ENCODE measurements at regions not wholly inside any gene's neighbourhood (a gene's known extent, or its start where the extent isn't known, plus 50 kb on each side); places are given as distances from the start of the nearest gene placed in this dataset.
"Not testable (repeated sequence)": the region's sequence is repeated elsewhere in the genome, so short reads cannot be mapped to it uniquely, and the experiment has no call there.

DNA sequence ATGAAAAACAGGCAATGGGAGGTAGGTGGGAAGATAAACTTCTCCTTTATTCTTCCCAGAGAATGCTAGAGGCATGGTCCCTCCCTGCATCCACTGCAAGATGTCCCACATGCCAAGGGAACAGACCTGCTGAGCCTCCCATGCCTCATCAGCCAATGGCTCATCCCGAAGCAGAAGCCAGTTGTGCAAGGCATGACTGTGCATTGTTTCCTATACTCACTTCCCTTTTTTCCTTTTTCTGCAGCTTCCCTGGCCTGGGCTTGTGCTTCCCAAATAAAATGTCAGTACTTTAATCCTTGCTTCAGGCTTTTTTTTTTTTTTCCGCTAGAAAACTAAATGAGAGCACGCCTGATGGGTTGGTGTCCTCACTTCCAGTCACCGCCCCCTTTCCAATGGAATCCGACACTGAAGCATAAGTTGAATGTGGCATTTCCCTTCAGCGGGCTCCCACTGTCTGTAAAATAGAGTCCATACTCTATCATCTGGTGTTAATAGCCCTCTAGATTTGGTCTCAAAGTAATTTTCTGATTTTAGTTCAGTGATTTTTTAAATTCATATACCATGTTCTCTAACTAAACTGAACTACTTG is 239.0 kb upstream of the JADE1 start:
- peak in 2 of 3 donors; percentile 34 to 44 for DNase-seq

- no peak for DNase-seq
These were observed 242.8 kb upstream of the JADE1 start for GRCh38 chr4:128566693-128567092.

DNA sequence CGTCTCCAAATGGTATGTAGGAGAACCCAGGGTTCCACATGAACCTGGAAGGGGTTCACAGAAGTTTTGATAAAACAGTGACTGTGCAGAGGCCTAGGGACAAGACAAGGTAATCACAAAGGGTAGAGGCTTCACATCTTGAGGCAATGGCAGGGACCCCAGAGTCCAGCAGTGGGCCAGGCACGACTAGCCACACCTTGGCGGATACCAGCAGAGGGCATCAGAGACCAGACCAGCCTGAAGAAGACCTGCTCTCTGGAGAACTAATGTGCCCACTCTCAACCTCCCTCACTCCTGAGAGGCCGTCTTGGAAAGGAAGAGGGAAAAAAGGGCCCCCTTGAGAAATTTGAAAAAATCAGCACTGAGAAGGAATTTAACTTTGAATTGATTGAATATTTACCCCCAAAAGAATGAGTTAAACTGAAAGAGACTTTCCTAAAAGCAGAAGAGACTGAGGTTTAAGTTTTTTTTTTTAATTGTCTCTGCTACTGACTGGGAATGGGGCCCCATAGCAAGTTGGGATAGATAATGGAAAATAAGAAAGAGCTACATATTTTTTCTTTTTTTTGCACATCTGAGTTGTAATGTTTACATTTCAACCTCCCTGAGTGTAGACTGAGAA is 243.8 kb upstream of the JADE1 start:
- no peak for DNase-seq

GRCh38 chr4:128565054-128565453 is 244.4 kb upstream of the JADE1 start:
- no peak for DNase-seq

DNA sequence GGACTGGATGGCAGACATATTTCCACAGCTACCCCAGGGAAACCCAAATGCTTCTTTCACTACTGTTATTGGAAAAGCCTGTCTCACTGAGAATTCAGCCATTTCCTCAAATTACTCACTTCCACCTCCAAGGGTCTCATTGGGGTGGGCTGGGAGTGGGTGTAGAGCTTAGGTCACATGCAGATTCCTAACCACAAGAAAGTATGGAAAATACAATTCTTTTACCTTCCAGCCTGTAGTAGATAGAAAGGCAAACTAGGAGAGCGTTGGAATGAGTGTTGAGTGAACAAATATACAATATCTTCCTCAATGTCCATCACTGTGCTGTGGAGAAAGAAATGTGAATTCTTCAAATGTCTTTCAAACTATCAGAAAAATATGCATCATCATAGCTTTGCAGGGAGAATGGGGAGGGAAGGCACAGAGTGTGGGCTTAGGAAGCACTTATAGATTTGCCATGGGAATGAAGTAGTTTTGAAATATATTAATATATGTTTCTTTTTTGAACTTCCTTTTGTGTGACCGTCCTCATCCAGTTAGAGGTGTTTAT is 245.3 kb upstream of the JADE1 start:
- DNase-seq, result no peak

DNA sequence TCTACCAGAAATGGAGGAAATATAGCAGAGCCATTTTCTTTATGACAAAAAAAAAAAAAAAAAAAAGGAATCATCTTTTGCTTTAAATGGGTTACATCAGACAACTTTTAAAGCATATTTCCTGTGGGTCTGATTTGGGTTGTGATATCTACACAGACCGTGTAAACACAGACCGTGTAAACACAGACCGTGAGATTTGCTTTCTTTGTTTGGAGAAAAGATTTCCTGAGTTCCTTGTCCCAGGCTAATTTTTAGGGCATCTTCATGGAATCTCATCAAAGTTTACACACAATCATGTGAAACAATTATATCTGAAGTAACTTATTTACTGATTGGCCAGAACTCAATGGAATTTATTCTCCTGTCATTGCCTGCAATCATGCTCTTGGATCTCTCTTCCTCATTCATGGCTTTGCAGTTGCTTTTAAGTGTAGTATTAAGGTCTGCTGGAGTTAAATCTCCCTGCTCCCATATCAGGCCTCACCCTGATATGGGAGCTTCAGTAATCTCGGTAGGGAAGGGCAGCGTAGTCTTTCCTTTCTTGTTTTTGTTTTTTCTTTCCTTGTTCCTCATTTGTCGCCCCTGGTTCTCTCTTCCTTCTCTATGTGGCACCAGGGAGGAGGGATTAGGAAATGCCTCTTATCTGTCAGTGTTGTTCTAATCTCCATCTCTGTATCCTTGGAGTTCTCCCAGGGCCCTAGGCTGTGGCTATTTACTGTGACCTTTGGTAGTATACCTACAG is 248.6 kb upstream of the JADE1 start:
- no peak for DNase-seq

DNA sequence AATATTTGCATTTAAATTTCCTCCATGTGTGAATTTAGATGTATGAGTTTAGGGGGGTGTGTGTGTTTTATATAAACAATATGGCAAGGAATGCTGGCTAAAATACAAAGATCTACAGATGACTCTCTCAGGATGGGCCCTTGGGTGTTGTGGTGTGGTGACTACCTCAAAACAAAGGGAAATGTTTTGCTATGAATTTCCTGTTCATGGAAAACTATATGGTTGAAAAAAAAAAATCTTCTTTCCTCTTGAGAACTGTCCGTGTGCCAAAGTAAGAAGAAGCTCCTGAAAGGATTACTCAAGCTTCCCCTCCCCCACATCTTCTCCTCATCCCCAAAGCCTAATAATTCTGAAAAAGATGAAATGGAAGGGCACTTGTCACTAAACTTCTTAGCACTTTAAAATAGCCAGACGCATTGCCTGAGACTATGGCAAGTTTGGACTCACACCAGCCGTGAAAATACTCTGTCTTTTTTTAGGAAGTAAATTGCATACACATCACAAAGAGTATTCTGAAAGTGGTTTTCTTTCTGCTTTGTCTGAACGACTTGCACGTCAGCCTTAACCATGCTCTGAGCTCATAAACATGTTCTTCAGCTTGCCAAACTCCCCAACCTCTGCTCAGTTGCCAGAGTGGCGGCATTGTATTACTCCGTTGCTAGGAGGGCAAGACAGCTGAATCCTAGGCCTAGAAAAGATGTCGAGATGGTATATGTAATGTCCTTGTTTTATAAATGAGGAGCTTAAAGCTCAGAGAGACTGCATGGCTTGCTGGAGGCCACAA is 250.4 kb upstream of the JADE1 start:
- DNase-seq, result peak in 2 of 3 donors; percentile 60 to 70

GRCh38 chr4:128556756-128557155 is 252.7 kb upstream of the JADE1 start:
- DNase-seq, result no peak

- DNase-seq, result no peak
These were observed 255.6 kb upstream of the JADE1 start for GRCh38 chr4:128553686-128554515.

- DNase-seq, result no peak
These were observed 257.0 kb upstream of the JADE1 start for GRCh38 chr4:128552586-128552907.

DNA sequence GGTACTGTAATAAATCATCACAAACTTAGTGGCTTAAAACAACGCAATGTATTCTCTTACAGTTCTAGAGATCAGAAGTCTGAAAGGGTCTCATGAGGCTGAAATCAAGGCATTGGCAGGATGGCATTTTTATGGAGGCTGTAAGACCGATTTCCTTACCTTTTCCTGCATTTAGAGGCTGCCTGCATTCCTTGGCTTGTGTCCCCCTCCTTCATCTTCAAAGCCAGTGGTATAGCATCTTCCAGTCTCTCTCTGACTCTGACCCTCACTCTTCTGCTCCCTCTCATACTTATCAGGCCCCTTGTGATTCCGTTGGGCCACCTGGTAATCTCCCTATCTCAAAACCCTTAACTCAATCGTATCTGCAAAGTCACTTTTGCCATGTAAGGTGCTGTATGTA is 258.2 kb upstream of the JADE1 start:
- DNase-seq, result no peak

- DNase-seq, result no peak
These were observed 259.4 kb upstream of the JADE1 start for GRCh38 chr4:128550060-128550459.

GRCh38 chr4:128549636-128550035 is 259.9 kb upstream of the JADE1 start:
- DNase-seq, result no peak

- DNase-seq, result no peak
These were observed 260.8 kb upstream of the PGRMC2 start for GRCh38 chr4:128548381-128548780.

DNA sequence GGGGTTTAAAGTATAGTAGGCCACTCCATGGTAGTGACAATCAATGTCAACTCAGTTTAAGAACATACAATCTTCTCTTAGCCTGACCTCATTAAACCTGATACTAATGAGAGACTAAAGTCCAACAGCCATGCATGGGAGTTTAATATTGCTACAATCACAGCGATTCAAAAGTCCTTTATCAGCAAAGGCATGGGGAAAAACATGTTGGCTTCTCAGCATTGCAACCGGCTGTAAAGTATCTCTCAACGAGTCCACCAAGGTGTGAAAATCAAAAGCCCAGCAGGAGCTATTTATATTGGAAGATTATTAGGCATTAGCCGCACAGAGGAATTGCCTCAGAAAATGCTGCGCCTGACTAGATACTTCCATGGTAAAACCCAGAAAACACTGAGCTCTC is 256.7 kb upstream of the PGRMC2 start:
- DNase-seq, result no peak

DNA sequence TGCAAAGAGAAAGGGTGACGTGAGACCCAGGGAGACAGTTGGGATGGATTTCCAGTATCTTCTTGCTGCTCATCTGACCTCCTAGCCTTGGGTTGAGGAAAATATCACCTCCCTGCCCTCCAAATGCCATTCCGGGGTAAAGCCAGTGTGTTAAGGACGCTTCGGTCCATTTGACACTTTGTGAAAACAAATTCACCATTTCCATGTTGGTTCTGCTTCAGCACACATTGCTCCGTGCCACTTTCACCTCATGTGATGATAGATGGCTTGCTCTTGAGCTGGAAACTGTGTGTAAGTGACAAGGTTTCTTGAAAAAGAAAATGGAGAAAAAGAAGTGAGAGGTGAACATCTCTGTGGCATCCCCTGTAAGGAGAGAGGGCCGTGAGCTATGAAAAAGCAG is 256.1 kb upstream of the PGRMC2 start:
- DNase-seq, result no peak

- DNase-seq, result no peak
These were observed 254.4 kb upstream of the PGRMC2 start for GRCh38 chr4:128542047-128542446.

- DNase-seq, result no peak
These were observed 252.5 kb upstream of the PGRMC2 start for GRCh38 chr4:128540122-128540521.

GRCh38 chr4:128538111-128538882 is 250.7 kb upstream of the PGRMC2 start:
- no peak for DNase-seq

DNA sequence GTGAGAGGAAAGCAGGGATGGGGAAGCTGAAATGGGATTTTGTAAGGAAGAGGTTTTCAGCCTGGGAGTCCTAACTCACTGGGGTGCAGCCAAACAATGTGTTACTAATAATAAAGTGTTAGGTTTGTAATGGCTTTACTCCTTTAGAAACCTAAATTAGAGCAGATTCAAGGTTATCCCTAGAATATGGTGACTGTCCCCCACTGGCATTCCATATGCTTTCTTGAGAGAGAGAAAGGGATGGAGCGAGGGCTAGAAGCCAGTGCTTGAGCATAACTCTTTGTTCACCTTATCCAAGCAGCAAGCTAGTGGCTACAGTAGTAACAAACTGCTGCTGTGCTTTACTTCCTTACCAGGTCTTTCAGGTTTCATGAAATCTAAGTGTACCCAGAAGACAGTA is 249.1 kb upstream of the PGRMC2 start:
- DNase-seq, result no peak

GRCh38 chr4:128535510-128535909 is 247.9 kb upstream of the PGRMC2 start:
- DNase-seq, result not testable (repeated sequence)

All from muscle of back (tissue), 3 donors.